Pancreas (tissue), 10 donors: ENCODE measurements at regions not wholly inside any gene's neighbourhood (a gene's known extent, or its start where the extent isn't known, plus 50 kb on each side); places are given as distances from the start of the nearest gene placed in this dataset.

ENCODE experiments used
- ATAC-seq, 4 donors: fragments of 200-7000 bp; cut with Tn5 transposase; one replicate each; pipeline versions ENCODE4 v1.8.0 to v1.9.1; 2020; ENCODE audit warnings: mild to moderate bottlenecking in 4 of 4, moderate library complexity in 4 of 4
- DNase-seq, 6 donors: peaks; one replicate each; pipeline ENCODE4 v3.0.0-alpha.2; 2020
- FAIRE-seq: peaks from 2 replicates; lab custom pipeline; 2012; peaks lifted over from hg19 to GRCh38; lab: Jason Lieb, UNC
- H3K27ac ChIP-seq, 4 donors: fragments of 200-600 bp; sonication (generic); 1 replicate in 3 of 4; 2 replicates in 1 of 4; pipeline versions ENCODE4 v1.5.0 to v1.8.0; 2020
- H3K27me3 ChIP-seq, 4 donors: fragments of 200-600 bp; one replicate each; pipeline ENCODE4 v1.8.0; 2021
- H3K36me3 ChIP-seq, 3 donors: fragments of 200-600 bp; sonication (generic) in 1 of 3; one replicate each; pipeline versions ENCODE4 v1.5.0 to v1.8.0; 2020 to 2021
- H3K4me1 ChIP-seq, 3 donors: fragments of 200-600 bp; one replicate each; pipeline ENCODE4 v1.8.0; 2021
- H3K4me3 ChIP-seq, 4 donors: fragments of 200-600 bp; sonication (generic) in 2 of 4; one replicate each; pipeline versions ENCODE4 v1.5.0 to v1.8.0; 2020 to 2021
- H3K9me3 ChIP-seq, 4 donors: fragments of 200-600 bp; one replicate each; pipeline ENCODE4 v1.8.0; 2021
- WGBS, 2 donors: extraction: QIAGEN DNeasy Blood & Tissue Kit; methylation state at CpG; one replicate each; pipeline ENCODE4 v1.1.7; 2013; 5-methylcytosine and 5-hydroxymethylcytosine counted together
- intact Hi-C, 3 donors: fragments of 100-400 bp; cut with DNase I; formaldehyde crosslinking; loops; one replicate each; pipeline versions ENCODE4 v1.11.1 to v1.14.2; 2022
- TF ChIP-seq, protein P1 (sequence below), 4 donors: fragments of 200-600 bp; sonication (generic) in 3 of 4; IDR thresholded peaks; one replicate each; pipeline versions ENCODE4 v1.5.0 to v1.8.0; 2021; ENCODE audit warnings: antibody characterized with exemption in 4 of 4
- donor health status: healthy with polysubstance abuse.
- donor health status: DM: no; HTN: no; CAD: no; lungs with moderate emphysema.
- donor health status: DM: no; HTN: no; CAD: no.
- donor health status: control.
- donor health status: control.
- donor health status: Bipolar disorder and iron deficiency.
- donor health status: DM: yes; HTN: yes; CAD: no.
- donor health status: DM: no; HTN: no; CAD: no.
- donor health status: DM: no; HTN: no; CAD: no.
- donor health status: DM: yes; HTN: yes; CAD: no.

GRCh38 chr1:67923074-67923473 is 89.8 kb upstream of the GNG12 start:
- no peak for FAIRE-seq
- WGBS, 2 donors: 48 to 61% methylated on average over 1 of the region's 1 CpG

GRCh38 chr1:67921725-67922489 is 88.6 kb upstream of the GNG12 start:
- intact Hi-C loops: no loop called here
- Histone ChIP-seq H3K4me1 (no peaks in the 10 kb centered on the region), H3K36me3 (no peaks in the 10 kb centered on the region), H3K27me3 (no peaks in the 10 kb centered on the region), H3K27ac (no peak overlapping the region), H3K4me3 (no peak overlapping the region), H3K9me3 (no peaks in the 10 kb centered on the region)
- DNase-seq (no peak), FAIRE-seq (no peak), ATAC-seq (no peak)
- WGBS, 2 donors: 86 to 93% methylated on average over 4 of the region's 4 CpGs
- TF ChIP-seq, protein P1, sequence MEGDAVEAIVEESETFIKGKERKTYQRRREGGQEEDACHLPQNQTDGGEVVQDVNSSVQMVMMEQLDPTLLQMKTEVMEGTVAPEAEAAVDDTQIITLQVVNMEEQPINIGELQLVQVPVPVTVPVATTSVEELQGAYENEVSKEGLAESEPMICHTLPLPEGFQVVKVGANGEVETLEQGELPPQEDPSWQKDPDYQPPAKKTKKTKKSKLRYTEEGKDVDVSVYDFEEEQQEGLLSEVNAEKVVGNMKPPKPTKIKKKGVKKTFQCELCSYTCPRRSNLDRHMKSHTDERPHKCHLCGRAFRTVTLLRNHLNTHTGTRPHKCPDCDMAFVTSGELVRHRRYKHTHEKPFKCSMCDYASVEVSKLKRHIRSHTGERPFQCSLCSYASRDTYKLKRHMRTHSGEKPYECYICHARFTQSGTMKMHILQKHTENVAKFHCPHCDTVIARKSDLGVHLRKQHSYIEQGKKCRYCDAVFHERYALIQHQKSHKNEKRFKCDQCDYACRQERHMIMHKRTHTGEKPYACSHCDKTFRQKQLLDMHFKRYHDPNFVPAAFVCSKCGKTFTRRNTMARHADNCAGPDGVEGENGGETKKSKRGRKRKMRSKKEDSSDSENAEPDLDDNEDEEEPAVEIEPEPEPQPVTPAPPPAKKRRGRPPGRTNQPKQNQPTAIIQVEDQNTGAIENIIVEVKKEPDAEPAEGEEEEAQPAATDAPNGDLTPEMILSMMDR (IDR thresholded peaks at IDR 0.05): no peak

More at GRCh38 chr1:67923074-67923473, 89.8 kb upstream of the GNG12 start:
- Histone ChIP-seq H3K4me3 (no peak overlapping the region), H3K27ac (no peak overlapping the region), H3K9me3 (no peaks in the 10 kb centered on the region), H3K27me3 (no peaks in the 10 kb centered on the region), H3K4me1 (no peaks in the 10 kb centered on the region), H3K36me3 (no peaks in the 10 kb centered on the region)
- intact Hi-C loops: no loop called here
- ATAC-seq (no peak), DNase-seq (no peak)
- TF ChIP-seq, protein P1 (IDR thresholded peaks at IDR 0.05): no peak

DNA sequence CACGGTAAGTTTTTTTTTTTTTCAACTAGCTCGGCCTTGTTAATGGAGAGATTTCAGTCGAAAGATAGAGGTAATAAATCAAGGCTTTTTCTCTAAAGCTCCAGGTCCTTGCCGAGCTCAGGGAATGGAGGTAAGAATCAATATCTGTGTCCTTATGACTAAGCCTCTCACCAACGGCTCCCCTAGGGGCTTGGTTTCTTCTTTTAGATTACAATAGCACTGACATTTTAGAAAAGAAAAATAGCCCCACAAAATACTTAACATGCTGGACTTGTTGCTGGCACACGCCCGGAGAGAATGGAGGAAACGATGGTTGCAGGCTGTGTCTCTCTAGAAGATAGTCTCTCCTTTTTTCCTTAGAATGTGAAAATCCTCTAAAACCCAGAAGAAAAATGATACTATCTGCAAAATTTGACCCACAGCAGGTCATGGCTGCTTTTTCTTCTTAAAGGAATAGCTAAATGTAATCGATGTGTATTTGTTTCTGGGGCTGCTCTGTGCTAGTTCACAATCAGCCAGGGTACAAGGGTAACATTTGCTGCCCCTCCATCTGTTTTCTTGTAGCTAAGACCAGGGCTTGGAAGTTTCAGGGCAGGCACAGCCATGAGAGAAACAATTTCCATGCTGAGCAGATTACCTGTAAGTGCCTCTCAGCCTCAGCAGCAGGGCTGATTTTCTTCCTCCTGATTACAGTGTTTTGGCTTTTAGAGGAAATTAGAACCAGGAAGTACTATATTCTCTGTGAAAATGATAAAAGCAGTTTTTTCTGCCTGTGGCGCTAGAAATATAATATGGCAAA is 86.2 kb upstream of the GNG12 start:
- H3K27me3 ChIP-seq: no peaks in the 10 kb centered on the region
- TF ChIP-seq, protein P1 (IDR thresholded peaks at IDR 0.05): no peak
- intact Hi-C loops: no loop called here
- FAIRE-seq (no peak), ATAC-seq (peak in 1 of 4 donors; percentile 29), DNase-seq (no peak)
- H3K4me3 ChIP-seq: no peak overlapping the region
- no peak overlapping the region for H3K27ac ChIP-seq
- H3K36me3 ChIP-seq: no peaks in the 10 kb centered on the region
- no peaks in the 10 kb centered on the region for H3K4me1 ChIP-seq
- 48 to 50% methylated on average over 10 of the region's 10 CpGs for WGBS, 2 donors
- H3K9me3 ChIP-seq: no peaks in the 10 kb centered on the region

GRCh38 chr1:67918067-67918466 is 84.8 kb upstream of the GNG12 start:
- H3K9me3 ChIP-seq: no peaks in the 10 kb centered on the region
- WGBS, 2 donors: 85 to 93% methylated on average over 2 of the region's 2 CpGs
- ATAC-seq (no peak), DNase-seq (no peak), FAIRE-seq (no peak)
- no peak overlapping the region for H3K4me3 ChIP-seq
- H3K36me3 ChIP-seq: no peaks in the 10 kb centered on the region
- H3K4me1 ChIP-seq: no peaks in the 10 kb centered on the region
- TF ChIP-seq, protein P1 (IDR thresholded peaks at IDR 0.05): no peak
- H3K27ac ChIP-seq: no peak overlapping the region
- no peaks in the 10 kb centered on the region for H3K27me3 ChIP-seq
- intact Hi-C loops: no loop called here

GRCh38 chr1:67917006-67917405 is 83.7 kb upstream of the GNG12 start:
- intact Hi-C loops: no loop called here
- Histone ChIP-seq H3K4me3 (no peak overlapping the region), H3K36me3 (no peaks in the 10 kb centered on the region), H3K4me1 (no peaks in the 10 kb centered on the region), H3K9me3 (no peaks in the 10 kb centered on the region), H3K27ac (no peak overlapping the region), H3K27me3 (no peaks in the 10 kb centered on the region)
- TF ChIP-seq, protein P1 (IDR thresholded peaks at IDR 0.05): no peak
- ATAC-seq (no peak), FAIRE-seq (no peak), DNase-seq (no peak)
